ENCODE measurements at regions not wholly inside any gene's neighbourhood (a gene's known extent, or its start where the extent isn't known, plus 50 kb on each side); places are given as distances from the start of the nearest gene placed in this dataset.

DNA sequence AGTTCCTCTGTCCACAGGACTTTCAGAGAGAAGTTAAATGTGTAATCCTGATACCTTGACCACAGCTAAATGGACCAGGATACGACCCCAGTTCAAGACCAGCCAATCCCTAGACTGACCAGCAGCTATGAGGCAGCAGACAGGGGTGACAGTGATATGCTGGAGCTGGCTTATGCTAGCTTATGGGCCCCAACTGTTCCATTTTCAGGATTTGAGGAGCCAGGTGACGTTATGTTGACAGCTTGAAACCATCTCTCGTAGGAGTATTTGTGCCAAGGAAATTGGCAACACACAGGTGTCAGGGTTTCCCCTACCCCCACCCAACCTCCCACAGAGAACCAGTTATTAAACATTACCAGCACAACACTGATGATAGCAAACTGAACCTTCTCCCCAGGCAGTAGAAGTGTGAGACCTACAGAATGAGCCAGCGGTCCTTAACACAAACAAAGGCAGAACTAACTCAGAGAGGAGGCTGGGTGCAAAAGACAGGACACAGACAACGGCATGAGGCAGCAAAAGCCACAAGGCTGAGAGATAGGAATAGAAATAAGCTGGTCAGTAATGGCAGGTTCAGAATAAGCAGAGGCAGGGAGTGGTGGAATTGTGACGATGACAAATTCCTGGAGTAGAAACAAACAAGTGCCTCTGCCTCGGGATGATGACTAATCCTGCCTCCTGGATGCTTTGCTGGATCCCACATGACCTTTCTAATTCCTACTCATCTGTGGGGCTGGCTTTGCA lies 85.6 kb upstream of the CPEB2 start:
- no peak for DNase-seq (ENCODE audit: extremely low spot score in 2 of 2)
- no peak overlapping the region for H3K4me3 ChIP-seq
- H3K4me1 ChIP-seq: no peaks in the 10 kb centered on the region
- intact Hi-C loops (cut with DNase I): no loop called here
- H3K9me3 ChIP-seq: no peaks in the 10 kb centered on the region
- H3K36me3 ChIP-seq: no peaks in the 10 kb centered on the region
- TF ChIP-seq, protein P1, sequence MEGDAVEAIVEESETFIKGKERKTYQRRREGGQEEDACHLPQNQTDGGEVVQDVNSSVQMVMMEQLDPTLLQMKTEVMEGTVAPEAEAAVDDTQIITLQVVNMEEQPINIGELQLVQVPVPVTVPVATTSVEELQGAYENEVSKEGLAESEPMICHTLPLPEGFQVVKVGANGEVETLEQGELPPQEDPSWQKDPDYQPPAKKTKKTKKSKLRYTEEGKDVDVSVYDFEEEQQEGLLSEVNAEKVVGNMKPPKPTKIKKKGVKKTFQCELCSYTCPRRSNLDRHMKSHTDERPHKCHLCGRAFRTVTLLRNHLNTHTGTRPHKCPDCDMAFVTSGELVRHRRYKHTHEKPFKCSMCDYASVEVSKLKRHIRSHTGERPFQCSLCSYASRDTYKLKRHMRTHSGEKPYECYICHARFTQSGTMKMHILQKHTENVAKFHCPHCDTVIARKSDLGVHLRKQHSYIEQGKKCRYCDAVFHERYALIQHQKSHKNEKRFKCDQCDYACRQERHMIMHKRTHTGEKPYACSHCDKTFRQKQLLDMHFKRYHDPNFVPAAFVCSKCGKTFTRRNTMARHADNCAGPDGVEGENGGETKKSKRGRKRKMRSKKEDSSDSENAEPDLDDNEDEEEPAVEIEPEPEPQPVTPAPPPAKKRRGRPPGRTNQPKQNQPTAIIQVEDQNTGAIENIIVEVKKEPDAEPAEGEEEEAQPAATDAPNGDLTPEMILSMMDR (IDR thresholded peaks at IDR 0.05): no peak
- TF ChIP-seq POLR2AphosphoS5 (IDR thresholded peaks at IDR 0.05; ENCODE audit: insufficient read depth in 1 of 2, low read depth in 1 of 2) (no peak), POLR2A (IDR thresholded peaks at IDR 0.05) (no peak)
- H3K27me3 ChIP-seq: no peaks in the 10 kb centered on the region
- H3K27ac ChIP-seq: no peak overlapping the region

DNA sequence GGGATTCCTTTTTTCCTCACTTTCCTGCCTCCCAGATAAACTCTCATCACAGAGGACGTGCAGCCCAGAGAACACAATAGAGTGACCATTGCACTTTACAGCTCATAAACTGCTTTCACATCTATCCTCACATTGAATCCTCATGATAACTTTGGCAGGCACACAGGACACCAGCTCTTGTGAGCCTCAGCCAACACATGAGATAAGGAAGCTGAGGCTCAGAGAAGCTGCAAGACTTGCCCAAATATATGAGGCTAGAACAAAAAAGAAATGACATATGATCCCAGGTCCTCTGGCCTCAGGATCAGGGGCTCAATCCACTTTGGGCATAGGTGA lies 85.0 kb upstream of the CPEB2 start:
- DNase-seq (ENCODE audit: extremely low spot score in 2 of 2): no peak
- no peak for TF ChIP-seq POLR2AphosphoS5 (IDR thresholded peaks at IDR 0.05; ENCODE audit: insufficient read depth in 1 of 2, low read depth in 1 of 2)
- TF ChIP-seq, protein P1 (IDR thresholded peaks at IDR 0.05): no peak
- no peak for TF ChIP-seq POLR2A (IDR thresholded peaks at IDR 0.05)
- no peaks in the 10 kb centered on the region for H3K27me3 ChIP-seq
- H3K4me3 ChIP-seq: no peak overlapping the region
- intact Hi-C loops (cut with DNase I): no loop called here
- H3K36me3 ChIP-seq: no peaks in the 10 kb centered on the region
- no peaks in the 10 kb centered on the region for H3K9me3 ChIP-seq
- H3K27ac ChIP-seq: no peak overlapping the region
- H3K4me1 ChIP-seq: no peaks in the 10 kb centered on the region

DNA sequence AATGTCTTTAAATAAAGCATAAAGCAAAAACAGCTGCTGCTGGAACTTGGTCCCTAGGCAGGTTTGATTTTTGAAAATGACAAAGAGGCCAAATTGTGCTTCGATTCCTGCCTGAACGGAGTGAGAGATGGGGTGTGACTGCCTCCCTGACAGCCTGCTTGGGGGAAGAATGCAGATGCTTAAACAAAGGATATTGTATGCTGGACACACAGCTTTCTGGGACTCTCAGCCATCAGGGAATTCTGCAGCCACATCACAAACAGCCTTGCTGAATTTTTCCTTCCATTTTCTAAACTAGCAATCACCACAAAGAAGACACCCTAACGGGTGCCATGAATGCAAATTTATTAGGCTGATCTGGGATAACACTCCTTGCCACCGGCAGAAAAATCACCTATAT lies 83.9 kb upstream of the CPEB2 start:
- intact Hi-C loops (cut with DNase I): no loop called here

DNA sequence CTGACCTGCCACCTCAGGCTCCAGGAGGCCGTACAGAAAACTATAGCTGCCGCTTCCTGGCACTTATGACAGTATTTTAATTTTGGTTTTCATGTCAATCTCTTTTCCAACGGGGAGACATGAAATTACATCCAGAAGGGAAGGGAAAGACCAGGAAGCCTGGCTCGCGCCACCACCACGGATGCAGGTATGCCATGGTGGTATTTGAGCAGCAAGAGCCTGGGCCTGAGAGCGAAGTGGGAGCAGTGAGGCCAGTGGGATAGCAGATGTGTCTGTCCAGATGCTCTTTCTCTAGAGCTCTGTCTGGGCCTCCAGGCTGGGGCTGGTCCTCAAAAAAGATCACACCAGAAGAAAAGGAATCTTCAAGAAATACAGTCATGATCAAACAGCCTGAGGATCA lies 82.5 kb upstream of the CPEB2 start:
- H3K4me3 ChIP-seq: no peak overlapping the region
- intact Hi-C loops (cut with DNase I): no loop called here
- H3K27me3 ChIP-seq: no peaks in the 10 kb centered on the region

More for the DNA sequence above, 83.9 kb upstream of the CPEB2 start:
- no peaks in the 10 kb centered on the region for H3K9me3 ChIP-seq
- H3K4me3 ChIP-seq: no peak overlapping the region
- no peaks in the 10 kb centered on the region for H3K27me3 ChIP-seq
- no peaks in the 10 kb centered on the region for H3K4me1 ChIP-seq
- H3K27ac ChIP-seq: no peak overlapping the region
- no peaks in the 10 kb centered on the region for H3K36me3 ChIP-seq
- DNase-seq (ENCODE audit: extremely low spot score in 2 of 2): no peak
- TF ChIP-seq, protein P1 (IDR thresholded peaks at IDR 0.05): no peak
- TF ChIP-seq POLR2A (IDR thresholded peaks at IDR 0.05) (no peak), POLR2AphosphoS5 (IDR thresholded peaks at IDR 0.05; ENCODE audit: insufficient read depth in 1 of 2, low read depth in 1 of 2) (no peak)

DNA sequence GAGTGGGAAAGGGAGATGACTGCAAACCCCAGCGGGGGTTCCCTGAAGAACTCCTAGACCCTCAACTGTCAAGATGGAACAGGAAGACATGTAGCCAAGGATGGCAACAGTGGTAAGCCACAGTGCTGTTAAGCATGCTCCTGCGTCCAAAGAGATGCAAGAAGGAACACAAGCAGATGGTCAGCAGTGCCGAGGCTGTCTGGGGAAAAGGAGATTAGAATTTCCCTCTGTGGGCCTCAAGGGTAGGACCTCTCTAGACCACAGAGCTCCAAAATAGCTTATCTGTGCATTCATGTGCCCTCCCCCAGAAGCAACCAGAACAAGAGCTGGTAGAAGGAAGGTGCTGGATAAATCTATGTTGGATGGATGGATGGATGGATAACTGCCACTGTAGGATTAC lies 82.0 kb upstream of the CPEB2 start:
- no peaks in the 10 kb centered on the region for H3K9me3 ChIP-seq
- no peaks in the 10 kb centered on the region for H3K36me3 ChIP-seq
- TF ChIP-seq POLR2A (IDR thresholded peaks at IDR 0.05) (no peak), POLR2AphosphoS5 (IDR thresholded peaks at IDR 0.05; ENCODE audit: insufficient read depth in 1 of 2, low read depth in 1 of 2) (no peak)
- TF ChIP-seq, protein P1 (IDR thresholded peaks at IDR 0.05): no peak
- H3K4me1 ChIP-seq: no peaks in the 10 kb centered on the region
- intact Hi-C loops (cut with DNase I): no loop called here
- no peaks in the 10 kb centered on the region for H3K27me3 ChIP-seq
- H3K4me3 ChIP-seq: no peak overlapping the region
- DNase-seq (ENCODE audit: extremely low spot score in 2 of 2): no peak
- H3K27ac ChIP-seq: no peak overlapping the region

More for the DNA sequence above, 82.5 kb upstream of the CPEB2 start:
- H3K36me3 ChIP-seq: no peaks in the 10 kb centered on the region
- no peaks in the 10 kb centered on the region for H3K9me3 ChIP-seq
- TF ChIP-seq POLR2A (IDR thresholded peaks at IDR 0.05) (no peak), POLR2AphosphoS5 (IDR thresholded peaks at IDR 0.05; ENCODE audit: insufficient read depth in 1 of 2, low read depth in 1 of 2) (no peak)
- TF ChIP-seq, protein P1 (IDR thresholded peaks at IDR 0.05): no peak
- no peak for DNase-seq (ENCODE audit: extremely low spot score in 2 of 2)
- no peak overlapping the region for H3K27ac ChIP-seq
- H3K4me1 ChIP-seq: no peaks in the 10 kb centered on the region

Data from vagina (tissue), 2 donors.